CD4-positive, alpha-beta memory T cell (primary cell): ENCODE measurements at regions not wholly inside any gene's neighbourhood (a gene's known extent, or its start where the extent isn't known, plus 50 kb on each side); places are given as distances from the start of the nearest gene placed in this dataset.

Experiments used
- CTCF ChIA-PET: fragments of 350-600 bp; sonication (Branson Sonifier 250); formaldehyde crosslinking; loops from one replicate; lab custom pipeline; 2021; ENCODE audit warnings: inconsistent platforms; ENCODE audit not compliant: partially characterized antibody; lab: Charles Lee
- POLR2A ChIA-PET: fragments of 350-600 bp; sonication (Branson Sonifier 250); formaldehyde crosslinking; loops from one replicate; lab custom pipeline; 2021; ENCODE audit not compliant: partially characterized antibody; lab: Charles Lee
- DNase-seq, 5 donors: peaks; one replicate each; pipeline versions ENCODE4 v3.0.0 to v3.0.0-alpha.2; 2020 to 2022; ENCODE audit warnings: mixed read lengths in 1 of 5
- H3K27ac ChIP-seq: one replicate; pipeline ENCODE4 v1.7.0; 2013; ENCODE audit warnings: low read depth, low read length
- H3K27me3 ChIP-seq: 2 replicates; pipeline ENCODE4 v1.7.0; 2013; ENCODE audit warnings: mild to moderate bottlenecking, low read length, moderate library complexity; ENCODE audit not compliant: insufficient read depth
- H3K36me3 ChIP-seq: 2 replicates; pipeline ENCODE4 v1.7.0; 2013; ENCODE audit warnings: mild to moderate bottlenecking, low read length, moderate library complexity; ENCODE audit not compliant: insufficient read depth
- H3K4me1 ChIP-seq: 2 replicates; pipeline ENCODE4 v1.7.0; 2013; ENCODE audit warnings: mild to moderate bottlenecking, low read length, moderate library complexity; ENCODE audit not compliant: insufficient read depth
- H3K4me3 ChIP-seq, 2 donors: one replicate each; pipeline ENCODE4 v1.7.0; 2013; ENCODE audit warnings: low read length in 2 of 2, mild to moderate bottlenecking in 1 of 2
- H3K9me3 ChIP-seq, 2 donors: one replicate each; pipeline ENCODE4 v1.7.0; 2013; ENCODE audit warnings: low read length in 2 of 2, control low read depth in 1 of 2; ENCODE audit not compliant: control insufficient read depth in 1 of 2
- H3K27ac Mint-ChIP-seq, 7 donors: one replicate each; pipeline ENCODE4 v1.8.0; 2020 to 2021; ENCODE audit warnings: mixed read lengths in 7 of 7, mild to moderate bottlenecking in 6 of 7, inconsistent platforms in 3 of 7, moderate library complexity in 3 of 7
- H3K27me3 Mint-ChIP-seq, 2 donors: one replicate each; pipeline ENCODE4 v1.8.0; 2020 to 2021; ENCODE audit warnings: mixed read lengths in 2 of 2
- H3K36me3 Mint-ChIP-seq, 2 donors: one replicate each; pipeline ENCODE4 v1.8.0; 2020 to 2021; ENCODE audit warnings: mixed read lengths in 2 of 2, inconsistent platforms in 1 of 2, mild to moderate bottlenecking in 1 of 2
- H3K4me1 Mint-ChIP-seq, 4 donors: one replicate each; pipeline ENCODE4 v1.8.0; 2020 to 2021; ENCODE audit warnings: mixed read lengths in 4 of 4, mild to moderate bottlenecking in 1 of 4
- H3K4me3 Mint-ChIP-seq, 8 donors: one replicate each; pipeline ENCODE4 v1.8.0; 2020 to 2021; ENCODE audit warnings: mixed read lengths in 8 of 8, mild to moderate bottlenecking in 7 of 8, moderate library complexity in 6 of 8, inconsistent platforms in 3 of 8
- H3K9me3 Mint-ChIP-seq, 8 donors: one replicate each; pipeline ENCODE4 v1.8.0; 2020 to 2021; ENCODE audit warnings: mixed read lengths in 8 of 8, mild to moderate bottlenecking in 5 of 8, inconsistent platforms in 3 of 8, moderate library complexity in 1 of 8
- intact Hi-C: fragments of 100-400 bp; cut with micrococcal nuclease; formaldehyde crosslinking; loops from one replicate; pipeline ENCODE4 v1.15.1; 2023

DNA sequence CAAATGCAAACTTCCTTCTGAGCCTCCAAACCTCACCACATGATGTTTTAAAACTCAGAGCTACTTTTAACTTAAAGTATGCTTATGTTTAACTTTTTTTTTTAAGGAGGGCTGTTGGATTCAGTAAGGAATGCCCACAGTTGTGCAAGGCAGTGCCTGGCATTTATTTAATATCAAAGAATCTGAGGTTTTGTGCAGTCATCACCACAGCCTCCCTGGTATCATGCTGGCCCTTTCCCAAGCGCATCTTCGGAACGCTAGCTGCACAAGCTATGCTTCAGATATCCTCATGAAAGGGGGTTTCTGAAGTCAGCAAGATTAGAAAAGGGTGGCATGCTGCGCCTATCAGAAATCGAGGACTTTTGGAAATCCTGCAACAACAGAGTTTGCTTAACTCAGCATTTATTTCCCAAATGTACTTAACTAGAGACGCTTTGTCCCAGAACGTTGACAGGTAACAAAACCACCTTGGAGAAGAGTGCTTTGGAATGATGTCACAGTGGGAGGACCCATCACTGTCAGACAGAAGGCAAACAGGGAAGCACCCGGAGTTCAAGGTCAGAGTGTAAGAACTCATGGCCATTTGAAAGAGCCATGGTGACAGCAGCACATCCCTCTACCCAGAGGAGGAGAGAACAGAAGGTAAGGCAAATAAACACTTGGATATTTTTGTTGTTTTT is 120.2 kb upstream of the IGF1R start:
- no peaks in the 10 kb centered on the region for H3K36me3 Mint-ChIP-seq
- no peaks in the 10 kb centered on the region for H3K27me3 ChIP-seq
- no peak overlapping the region for H3K4me3 ChIP-seq
- CTCF ChIA-PET, result interaction anchor here (1.0 to 1.7 kb wide), 2 partner anchors 9 to 11 kb away, joined by 3 to 5 read pairs; no protein-coding TSS in a partner anchor
- no peak overlapping the region for H3K4me3 Mint-ChIP-seq
- intact Hi-C loops, result no loop called here
- H3K9me3 ChIP-seq, result no peaks in the 10 kb centered on the region
- no peaks in the 10 kb centered on the region for H3K9me3 Mint-ChIP-seq
- H3K27ac Mint-ChIP-seq, result no peak overlapping the region
- no peak overlapping the region for H3K27ac ChIP-seq
- no peaks in the 10 kb centered on the region for H3K4me1 ChIP-seq
- H3K4me1 Mint-ChIP-seq, result no peaks in the 10 kb centered on the region
- no peaks in the 10 kb centered on the region for H3K36me3 ChIP-seq
- DNase-seq, result no peak
- POLR2A ChIA-PET, result no interaction called here
- H3K27me3 Mint-ChIP-seq, result peaks cover 12 to 17% of the 10 kb centered on the region in 2 donors

GRCh38 chr15:98529205-98530145 is 118.9 kb upstream of the IGF1R start:
- intact Hi-C loops, result no loop called here
- ChIA-PET POLR2A (no interaction called here), CTCF (interaction anchor here (0.7 to 1.7 kb wide), 2 partner anchors 12 to 13 kb away, joined by 3 to 5 read pairs; no protein-coding TSS in a partner anchor)
- no peak overlapping the region for H3K4me3 Mint-ChIP-seq
- Histone ChIP-seq H3K36me3 (no peaks in the 10 kb centered on the region), H3K4me3 (no peak overlapping the region), H3K27me3 (no peaks in the 10 kb centered on the region), H3K9me3 (no peaks in the 10 kb centered on the region), H3K4me1 (no peaks in the 10 kb centered on the region), H3K27ac (no peak overlapping the region)
- no peak for DNase-seq
- no peaks in the 10 kb centered on the region for H3K4me1 Mint-ChIP-seq
- no peaks in the 10 kb centered on the region for H3K36me3 Mint-ChIP-seq
- H3K9me3 Mint-ChIP-seq, result no peaks in the 10 kb centered on the region
- H3K27ac Mint-ChIP-seq, result no peak overlapping the region
- H3K27me3 Mint-ChIP-seq, result peaks cover 12 to 14% of the 10 kb centered on the region in 2 donors

GRCh38 chr15:98530570-98530969 is 117.8 kb upstream of the IGF1R start:
- CTCF ChIA-PET, result interaction anchor here (0.7 kb wide), 1 partner anchor 14 kb away, joined by 3 read pairs; no protein-coding TSS in a partner anchor
- no peaks in the 10 kb centered on the region for H3K9me3 ChIP-seq
- no peaks in the 10 kb centered on the region for H3K9me3 Mint-ChIP-seq
- POLR2A ChIA-PET, result no interaction called here
- H3K36me3 ChIP-seq, result no peaks in the 10 kb centered on the region
- H3K27ac ChIP-seq, result no peak overlapping the region
- peaks cover 12 to 16% of the 10 kb centered on the region in 2 donors for H3K27me3 Mint-ChIP-seq
- intact Hi-C loops, result no loop called here
- H3K4me1 ChIP-seq, result no peaks in the 10 kb centered on the region
- H3K4me3 ChIP-seq, result no peak overlapping the region
- no peak for DNase-seq
- no peaks in the 10 kb centered on the region for H3K27me3 ChIP-seq
- no peak overlapping the region for H3K27ac Mint-ChIP-seq
- no peaks in the 10 kb centered on the region for H3K4me1 Mint-ChIP-seq
- no peaks in the 10 kb centered on the region for H3K36me3 Mint-ChIP-seq
- H3K4me3 Mint-ChIP-seq, result no peak overlapping the region

DNA sequence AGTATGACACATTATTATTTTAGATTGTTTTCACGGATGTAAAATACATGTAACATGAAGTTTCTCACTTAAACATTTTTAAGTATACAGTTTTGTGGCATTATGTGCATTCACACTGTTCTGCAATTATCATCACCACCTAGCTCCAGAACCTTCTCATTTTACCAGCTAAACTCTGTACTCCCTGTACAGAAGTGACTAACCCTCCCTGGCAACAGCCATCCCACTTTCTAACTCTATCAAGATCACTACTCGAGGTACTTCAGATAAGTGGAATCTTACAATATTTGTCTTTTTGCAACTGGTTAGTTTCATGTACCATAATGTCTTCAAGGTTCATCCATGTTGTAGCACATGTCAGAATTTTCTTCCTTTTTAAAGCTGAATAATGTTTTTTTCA is 116.3 kb upstream of the IGF1R start:
- ChIA-PET POLR2A (no interaction called here), CTCF (no interaction called here)
- DNase-seq, result no peak
- Histone ChIP-seq H3K4me3 (no peak overlapping the region), H3K36me3 (no peaks in the 10 kb centered on the region), H3K27me3 (no peaks in the 10 kb centered on the region), H3K9me3 (no peaks in the 10 kb centered on the region), H3K4me1 (no peaks in the 10 kb centered on the region), H3K27ac (no peak overlapping the region)
- Mint-ChIP-seq H3K4me1 (no peaks in the 10 kb centered on the region), H3K27me3 (peaks cover 12 to 17% of the 10 kb centered on the region in 2 donors), H3K4me3 (no peak overlapping the region), H3K9me3 (no peaks in the 10 kb centered on the region), H3K27ac (no peak overlapping the region), H3K36me3 (no peaks in the 10 kb centered on the region)
- intact Hi-C loops, result no loop called here

DNA sequence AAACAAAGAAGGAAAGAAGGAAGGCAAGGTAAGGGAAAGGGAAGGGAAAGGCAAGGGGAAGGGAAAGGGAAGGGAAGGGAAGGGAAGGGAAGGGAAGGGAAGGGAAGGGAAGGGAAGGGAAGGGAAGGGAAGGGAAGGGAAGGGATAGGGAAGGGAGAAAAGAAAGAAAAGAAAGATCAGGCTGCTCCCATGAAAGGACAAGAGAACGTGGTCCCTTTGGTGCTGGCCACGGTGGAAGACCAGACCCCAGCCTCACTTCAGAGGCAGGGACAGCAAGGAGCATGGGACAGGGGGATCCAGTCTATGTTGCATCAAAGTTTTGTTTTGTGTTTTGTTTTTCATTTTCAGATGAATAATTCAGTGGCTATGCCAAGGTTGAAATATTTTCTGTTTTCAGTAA is 111.4 kb upstream of the IGF1R start:
- Histone ChIP-seq H3K4me1 (no peaks in the 10 kb centered on the region), H3K9me3 (no peaks in the 10 kb centered on the region), H3K36me3 (no peaks in the 10 kb centered on the region), H3K27me3 (no peaks in the 10 kb centered on the region), H3K4me3 (no peak overlapping the region), H3K27ac (no peak overlapping the region)
- H3K36me3 Mint-ChIP-seq, result no peaks in the 10 kb centered on the region
- H3K27ac Mint-ChIP-seq, result no peak overlapping the region
- no peaks in the 10 kb centered on the region for H3K9me3 Mint-ChIP-seq
- H3K4me3 Mint-ChIP-seq, result no peak overlapping the region
- POLR2A ChIA-PET, result no interaction called here
- DNase-seq, result no peak
- intact Hi-C loops, result no loop called here
- no peaks in the 10 kb centered on the region for H3K4me1 Mint-ChIP-seq
- CTCF ChIA-PET, result no interaction called here
- peaks cover 12 to 15% of the 10 kb centered on the region in 2 donors for H3K27me3 Mint-ChIP-seq

- CTCF ChIA-PET, result no interaction called here
These were observed 110.8 kb upstream of the IGF1R start for GRCh38 chr15:98537516-98538060.

GRCh38 chr15:98541519-98541918 is 106.8 kb upstream of the IGF1R start:
- no peak overlapping the region for H3K4me3 Mint-ChIP-seq
- no peaks in the 10 kb centered on the region for H3K4me1 Mint-ChIP-seq
- ChIA-PET CTCF (no interaction called here), POLR2A (no interaction called here)
- intact Hi-C loops, result no loop called here
- no peak overlapping the region for H3K27ac Mint-ChIP-seq
- no peaks in the 10 kb centered on the region for H3K36me3 ChIP-seq
- no peak overlapping the region for H3K27ac ChIP-seq
- no peaks in the 10 kb centered on the region for H3K36me3 Mint-ChIP-seq
- DNase-seq, result no peak
- H3K4me3 ChIP-seq, result no peak overlapping the region
- H3K9me3 Mint-ChIP-seq, result no peaks in the 10 kb centered on the region
- peaks cover 18 to 20% of the 10 kb centered on the region in 2 donors for H3K27me3 Mint-ChIP-seq
- H3K4me1 ChIP-seq, result no peaks in the 10 kb centered on the region
- H3K9me3 ChIP-seq, result no peaks in the 10 kb centered on the region
- no peaks in the 10 kb centered on the region for H3K27me3 ChIP-seq

More at GRCh38 chr15:98537516-98538060, 110.8 kb upstream of the IGF1R start:
- intact Hi-C loops, result no loop called here
- peaks cover 10 to 15% of the 10 kb centered on the region in 2 donors for H3K27me3 Mint-ChIP-seq
- Histone ChIP-seq H3K9me3 (no peaks in the 10 kb centered on the region), H3K27me3 (no peaks in the 10 kb centered on the region), H3K27ac (no peak overlapping the region), H3K36me3 (no peaks in the 10 kb centered on the region), H3K4me1 (no peaks in the 10 kb centered on the region), H3K4me3 (no peak overlapping the region)
- no peaks in the 10 kb centered on the region for H3K9me3 Mint-ChIP-seq
- H3K4me3 Mint-ChIP-seq, result no peak overlapping the region
- DNase-seq, result no peak
- no peak overlapping the region for H3K27ac Mint-ChIP-seq
- POLR2A ChIA-PET, result interaction anchor here (0.6 kb wide), 1 partner anchor 118 kb away, joined by 3 read pairs; no protein-coding TSS in a partner anchor
- H3K4me1 Mint-ChIP-seq, result no peaks in the 10 kb centered on the region
- no peaks in the 10 kb centered on the region for H3K36me3 Mint-ChIP-seq
